Choroid plexus epithelial cell (primary cell): ENCODE measurements at regions not wholly inside any gene's neighbourhood (a gene's known extent, or its start where the extent isn't known, plus 50 kb on each side); places are given as distances from the start of the nearest gene placed in this dataset.

Experiments used
- DNase-seq: peaks from one replicate; pipeline ENCODE4 v3.0.0-alpha.2; 2010; ENCODE audit warnings: low read depth
- H3K4me3 ChIP-seq: 2 replicates; pipeline ENCODE4 v1.5.1; 2011; ENCODE audit warnings: low read depth, mild to moderate bottlenecking, control low read depth, low read length, moderate library complexity
- TF ChIP-seq, protein P1 (sequence below): conservative IDR thresholded peaks from 2 replicates; pipeline ENCODE4 v1.5.1; 2011; ENCODE audit warnings: low read depth, mild to moderate bottlenecking, control low read depth, inconsistent platforms, low read length, moderate library complexity

DNA sequence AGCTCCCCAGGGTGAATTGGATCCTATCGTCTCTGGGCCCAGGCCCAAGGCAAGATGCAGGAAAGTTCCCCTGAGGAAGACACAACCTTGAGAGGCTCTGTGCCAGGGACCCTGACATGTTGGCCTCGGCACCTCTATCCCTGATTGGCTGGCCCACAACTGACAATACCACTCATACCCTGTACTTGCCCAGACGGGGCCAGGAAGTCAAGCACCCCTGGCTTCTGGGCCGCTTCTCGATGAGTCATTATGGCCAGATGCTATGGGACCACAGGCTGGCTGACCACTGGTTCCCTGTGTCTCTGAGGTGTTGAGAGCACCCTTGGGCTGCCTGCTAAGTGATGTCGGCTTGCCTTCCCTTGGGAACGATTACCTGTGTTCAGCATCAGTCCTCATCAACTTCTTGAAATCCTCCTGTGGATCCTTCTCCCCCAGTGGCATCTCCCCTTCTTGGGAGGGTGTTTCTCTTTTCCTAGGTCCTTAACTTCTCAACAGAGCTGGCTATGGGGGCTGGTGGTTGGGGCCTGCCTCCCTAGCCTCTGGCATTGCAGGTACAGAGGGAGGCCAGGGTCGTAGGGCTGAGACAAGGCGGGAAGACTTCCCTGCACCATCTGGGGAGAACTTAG, 54.5 kb upstream of the MAMLD1 start:
- H3K4me3 ChIP-seq: no peak overlapping the region
- no peak for DNase-seq
- TF ChIP-seq, protein P1, sequence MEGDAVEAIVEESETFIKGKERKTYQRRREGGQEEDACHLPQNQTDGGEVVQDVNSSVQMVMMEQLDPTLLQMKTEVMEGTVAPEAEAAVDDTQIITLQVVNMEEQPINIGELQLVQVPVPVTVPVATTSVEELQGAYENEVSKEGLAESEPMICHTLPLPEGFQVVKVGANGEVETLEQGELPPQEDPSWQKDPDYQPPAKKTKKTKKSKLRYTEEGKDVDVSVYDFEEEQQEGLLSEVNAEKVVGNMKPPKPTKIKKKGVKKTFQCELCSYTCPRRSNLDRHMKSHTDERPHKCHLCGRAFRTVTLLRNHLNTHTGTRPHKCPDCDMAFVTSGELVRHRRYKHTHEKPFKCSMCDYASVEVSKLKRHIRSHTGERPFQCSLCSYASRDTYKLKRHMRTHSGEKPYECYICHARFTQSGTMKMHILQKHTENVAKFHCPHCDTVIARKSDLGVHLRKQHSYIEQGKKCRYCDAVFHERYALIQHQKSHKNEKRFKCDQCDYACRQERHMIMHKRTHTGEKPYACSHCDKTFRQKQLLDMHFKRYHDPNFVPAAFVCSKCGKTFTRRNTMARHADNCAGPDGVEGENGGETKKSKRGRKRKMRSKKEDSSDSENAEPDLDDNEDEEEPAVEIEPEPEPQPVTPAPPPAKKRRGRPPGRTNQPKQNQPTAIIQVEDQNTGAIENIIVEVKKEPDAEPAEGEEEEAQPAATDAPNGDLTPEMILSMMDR: no peak

DNA sequence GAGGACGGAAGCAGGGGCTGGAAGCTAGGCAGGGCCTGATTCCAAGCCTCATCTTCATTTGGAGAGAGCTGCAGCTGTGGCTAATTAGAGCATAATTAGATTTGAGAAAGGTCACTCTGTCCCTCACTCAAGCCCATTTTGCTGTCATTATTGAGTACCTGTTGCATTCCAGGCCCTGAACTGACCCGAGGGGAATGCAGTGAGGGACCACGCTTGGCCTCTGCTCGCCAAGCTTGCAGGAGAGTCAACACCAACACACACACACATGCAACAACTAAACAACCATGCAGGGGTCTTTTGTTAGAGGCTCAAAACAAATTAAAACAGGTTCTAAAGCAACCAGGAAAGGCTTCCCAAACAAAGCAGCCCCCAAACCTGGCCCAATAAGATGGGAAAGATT, 52.7 kb upstream of the MAMLD1 start:
- TF ChIP-seq, protein P1: no peak
- H3K4me3 ChIP-seq: no peak overlapping the region
- no peak for DNase-seq

DNA sequence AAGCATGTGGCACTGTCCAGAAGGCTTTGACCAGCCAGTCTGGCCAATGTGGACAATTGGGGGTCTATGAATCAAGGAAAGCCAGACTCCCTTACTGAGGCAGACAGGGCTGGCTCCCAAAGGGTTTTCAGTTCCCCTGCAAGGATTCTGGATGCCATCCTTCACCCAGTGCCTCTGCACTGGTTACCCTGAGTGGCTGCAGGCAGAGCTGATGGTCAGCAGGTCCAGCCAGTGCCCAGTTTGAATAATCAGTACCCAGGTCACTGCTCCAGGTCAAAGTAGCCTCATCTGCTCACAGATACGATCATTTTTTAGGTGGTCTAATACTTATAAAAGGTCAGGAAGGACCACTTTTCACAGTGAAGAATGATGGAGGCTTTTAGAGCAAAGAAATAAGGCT, 52.2 kb upstream of the MAMLD1 start:
- H3K4me3 ChIP-seq: no peak overlapping the region
- TF ChIP-seq, protein P1: no peak
- no peak for DNase-seq

DNA sequence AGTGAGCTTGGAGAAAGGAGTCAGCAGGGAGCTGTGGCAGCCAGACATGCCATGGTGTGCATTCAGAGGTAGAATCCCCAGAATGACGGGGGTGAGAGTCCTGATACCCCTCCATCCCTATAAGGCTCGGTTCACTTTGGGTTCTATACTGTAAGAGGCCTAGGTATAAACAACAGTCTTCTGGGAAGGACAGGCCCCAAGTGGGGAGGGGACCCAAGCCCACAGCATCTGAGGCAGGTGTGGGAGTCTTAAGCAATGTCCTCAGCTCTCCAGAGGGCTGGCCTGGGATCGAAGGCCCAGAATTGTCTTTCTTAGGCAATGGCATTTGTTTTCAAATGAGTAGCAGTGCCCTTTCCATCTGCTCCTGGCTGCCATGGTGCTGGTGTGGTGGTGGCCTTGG, 50.2 kb upstream of the MAMLD1 start:
- H3K4me3 ChIP-seq: no peak overlapping the region
- TF ChIP-seq, protein P1: no peak
- DNase-seq: no peak
